Fibroblast of skin of left biceps (primary cell): ENCODE measurements at regions not wholly inside any gene's neighbourhood (a gene's known extent, or its start where the extent isn't known, plus 50 kb on each side); places are given as distances from the start of the nearest gene placed in this dataset.

Experiments
- DNase-seq, 2 experiments: peaks; one replicate each; pipeline ENCODE4 v3.0.0-alpha.2; 2013; ENCODE audit warnings: low read depth in 2 of 2

DNA sequence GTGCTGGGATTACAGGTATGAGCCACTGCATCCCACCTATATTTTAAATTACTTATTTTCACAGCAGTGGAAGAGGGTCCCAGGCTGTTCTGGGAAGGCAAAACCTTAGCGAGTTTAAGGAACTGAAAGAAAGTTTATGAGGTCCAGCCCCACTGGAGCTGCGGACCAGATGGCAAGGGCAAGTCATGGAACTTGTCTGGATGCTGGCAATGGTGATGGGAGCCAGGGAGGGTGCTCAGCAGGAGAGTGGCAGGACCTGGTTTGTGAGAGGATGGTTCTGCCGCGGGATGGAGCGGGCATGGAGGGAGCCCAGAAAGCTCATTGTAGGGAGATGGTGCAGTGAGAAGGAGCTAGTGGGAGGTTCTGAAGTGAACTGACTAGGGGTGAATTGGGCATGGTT, 50.6 kb upstream of the SLC45A1 start:
- DNase-seq = no peak

DNA sequence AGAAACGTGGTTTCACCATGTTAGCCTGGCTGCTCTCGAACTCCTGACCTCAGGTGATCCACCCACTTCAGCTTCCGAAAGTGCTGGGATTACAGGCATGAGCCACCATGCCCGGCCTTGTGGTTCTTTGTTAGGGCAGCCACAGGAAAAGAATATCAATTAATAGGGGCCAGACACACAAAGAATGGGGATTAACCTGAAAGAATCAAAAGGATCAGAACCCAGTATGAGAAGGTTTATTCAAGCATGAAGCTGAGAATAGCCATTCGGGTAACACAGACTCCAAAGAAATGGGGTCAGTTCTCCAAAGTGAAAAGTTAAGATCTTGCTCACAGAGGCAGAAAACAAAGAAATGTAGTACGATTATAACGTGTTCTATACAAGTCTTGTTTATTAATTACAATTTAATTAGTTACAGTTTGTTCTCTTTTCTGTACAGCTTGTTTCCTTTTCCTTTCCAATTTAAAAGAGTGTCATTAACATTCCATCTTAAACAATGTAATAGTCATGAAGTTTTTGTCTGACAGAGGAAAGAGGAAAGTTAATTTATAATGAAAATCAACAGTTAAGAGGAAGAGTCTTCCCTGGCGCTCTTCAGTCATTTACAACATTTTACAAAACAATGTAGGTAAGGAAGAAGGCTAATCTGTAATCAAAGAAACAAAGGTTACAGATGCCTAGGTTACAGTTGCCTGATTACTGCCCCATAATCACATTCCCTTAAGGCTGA, 51.3 kb upstream of the SLC45A1 start:
- DNase-seq = no peak

- no peak for DNase-seq
These were observed 54.1 kb upstream of the SLC45A1 start for GRCh38 chr1:8263791-8264190.

GRCh38 chr1:8261398-8261762, 56.5 kb upstream of the SLC45A1 start:
- no peak for DNase-seq

DNA sequence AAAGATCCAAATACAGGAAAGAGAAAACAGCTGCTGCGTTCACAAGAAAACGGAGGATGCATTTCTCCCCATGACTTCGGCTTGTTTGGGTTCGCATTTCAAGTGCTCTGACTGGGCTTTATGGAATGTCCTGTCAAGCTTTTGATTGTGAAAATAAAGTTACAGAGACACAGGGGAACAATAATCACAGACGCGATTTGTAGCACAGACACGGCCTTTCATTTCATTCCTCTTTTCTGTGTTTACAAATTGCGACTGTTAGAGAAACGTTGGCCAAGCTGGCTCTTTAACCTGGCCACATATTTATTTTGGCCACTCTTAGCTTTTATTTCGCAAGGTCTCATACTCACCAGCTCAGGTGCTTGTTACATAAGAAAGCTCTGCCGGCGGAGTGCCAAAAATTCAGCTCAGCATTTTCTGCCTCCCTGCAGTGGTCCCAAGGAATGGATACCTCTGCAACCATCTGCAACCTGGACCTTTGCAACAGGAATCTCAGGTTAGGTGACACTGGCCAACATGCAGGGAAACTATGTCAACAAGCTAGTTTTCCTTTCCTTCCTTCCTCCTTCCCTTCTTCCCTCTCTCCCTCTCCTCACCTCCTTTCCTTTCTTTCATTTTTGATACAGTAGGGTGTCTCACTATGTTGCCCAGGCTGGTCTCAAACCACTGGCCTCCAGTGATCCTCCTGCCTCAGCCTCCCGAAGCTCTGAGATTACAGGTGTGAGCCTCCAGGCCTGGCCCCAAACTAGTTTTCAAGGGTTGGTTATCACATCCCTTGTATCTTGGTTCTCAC, 58.2 kb upstream of the SLC45A1 start:
- peak in 1 of 2 experiments; percentile 19 for DNase-seq

DNA sequence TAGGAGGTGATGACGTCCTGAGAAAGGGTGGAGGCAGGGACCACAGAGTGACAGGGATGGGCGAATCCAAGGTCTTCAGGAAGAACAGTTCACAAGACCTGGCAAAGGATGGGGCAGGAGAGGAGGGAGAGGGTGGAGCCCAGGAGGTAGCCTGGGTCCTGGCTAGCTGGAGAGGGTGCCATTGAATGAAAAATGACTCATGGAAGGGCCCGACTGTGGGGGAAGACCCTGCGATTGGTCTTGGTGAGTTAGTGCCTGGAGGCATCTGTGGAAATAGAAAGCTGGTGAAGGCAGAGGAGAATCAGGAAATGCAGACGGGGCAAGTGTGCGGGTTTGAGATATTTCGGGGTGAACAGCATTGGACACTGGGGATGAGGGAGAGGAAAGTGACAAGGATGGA, 60.3 kb upstream of the SLC45A1 start:
- DNase-seq = no peak

- DNase-seq = no peak
These were observed 61.6 kb upstream of the SLC45A1 start for GRCh38 chr1:8256321-8256720.

- DNase-seq = no peak
These were observed 62.2 kb upstream of the SLC45A1 start for GRCh38 chr1:8255712-8256111.

- no peak for DNase-seq
These were observed 65.5 kb upstream of the SLC45A1 start for GRCh38 chr1:8252266-8252951.

GRCh38 chr1:8251635-8252034, 66.3 kb upstream of the SLC45A1 start:
- DNase-seq = no peak

GRCh38 chr1:8249838-8250237, 68.1 kb upstream of the SLC45A1 start:
- no peak for DNase-seq

DNA sequence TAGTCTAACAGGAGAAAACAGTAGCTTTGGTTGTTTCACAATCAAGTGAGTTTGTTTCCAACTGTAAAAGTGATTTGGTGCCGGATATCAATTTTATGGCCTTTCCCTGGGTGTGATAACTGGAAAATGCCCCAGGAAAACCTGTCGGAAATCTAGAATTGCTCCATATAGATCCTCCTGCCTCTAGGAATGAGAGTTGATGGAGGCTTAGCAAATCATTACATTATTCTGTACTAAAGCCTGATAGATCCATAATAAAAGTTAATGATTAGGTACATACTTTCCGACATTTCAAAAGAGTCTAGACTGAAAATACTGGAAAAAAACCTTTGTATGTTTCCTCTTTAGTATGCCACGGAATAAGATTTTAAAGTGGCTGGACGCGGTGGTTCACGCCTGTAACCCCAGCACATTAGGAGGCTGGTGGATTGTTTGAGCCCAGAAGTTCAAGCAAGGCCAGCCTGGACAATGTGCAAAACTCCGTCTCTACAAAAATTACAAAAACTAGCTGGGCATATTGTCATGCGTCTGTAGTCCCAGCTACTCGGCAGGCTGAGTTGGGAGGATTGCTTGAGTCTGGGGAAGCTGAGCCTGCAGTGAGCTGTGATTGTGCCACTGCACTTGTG, 70.0 kb upstream of the SLC45A1 start:
- DNase-seq = no peak

GRCh38 chr1:8244304-8244703, 73.6 kb upstream of the SLC45A1 start:
- DNase-seq = no peak

GRCh38 chr1:8242498-8242897, 75.4 kb upstream of the SLC45A1 start:
- no peak for DNase-seq

GRCh38 chr1:8241417-8242014, 76.4 kb upstream of the SLC45A1 start:
- no peak for DNase-seq

- DNase-seq = no peak
These were observed 78.4 kb upstream of the SLC45A1 start for GRCh38 chr1:8239306-8240023.

- no peak for DNase-seq
These were observed 78.9 kb upstream of the SLC45A1 start for GRCh38 chr1:8239039-8239305.

DNA sequence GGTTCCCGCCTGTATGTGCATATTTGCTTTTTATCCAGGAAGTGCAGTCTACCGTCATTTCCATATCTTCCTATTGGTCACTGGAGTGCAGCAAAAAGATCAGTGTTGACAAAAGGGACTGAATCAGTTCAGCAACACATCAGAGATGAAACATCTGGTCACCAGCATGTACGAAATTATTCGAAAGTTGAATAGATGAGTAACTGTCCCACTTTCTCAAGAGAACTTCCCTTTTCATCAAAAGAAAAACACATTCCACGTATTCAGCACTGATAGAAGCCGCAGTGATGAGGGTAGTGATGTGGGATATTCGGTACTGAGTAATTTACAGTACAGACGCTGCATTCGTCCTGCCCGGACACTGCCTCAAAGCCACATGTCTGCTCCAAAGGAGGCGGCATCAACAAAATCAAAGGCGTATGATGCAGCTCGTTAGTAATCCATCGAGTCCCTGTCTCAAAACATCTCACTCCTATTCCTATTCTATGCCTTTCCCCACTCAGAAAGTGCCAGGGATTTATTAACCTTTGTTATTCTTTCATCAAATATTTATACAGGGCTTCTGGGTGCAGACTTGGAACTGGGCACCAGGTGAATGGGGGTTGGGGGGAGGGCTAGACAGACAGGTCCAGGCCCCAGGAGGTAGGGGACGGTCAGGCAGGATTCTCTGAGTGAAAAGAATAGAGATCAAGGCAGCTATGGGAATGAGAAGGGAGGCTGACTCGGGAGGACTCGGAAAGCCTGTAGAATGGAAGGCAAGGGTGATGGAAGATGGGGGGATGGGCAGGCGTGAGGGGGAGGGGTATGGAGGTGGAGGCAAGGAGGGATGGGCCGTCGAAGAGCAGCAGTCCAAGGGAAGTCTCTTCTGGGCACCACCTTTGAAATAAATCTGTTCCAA, 79.5 kb upstream of the SLC45A1 start:
- DNase-seq = peak; percentile 77 to 79

GRCh38 chr1:8232036-8232757, 85.7 kb upstream of the SLC45A1 start:
- DNase-seq = no peak

- DNase-seq = no peak
These were observed 87.7 kb upstream of the SLC45A1 start for GRCh38 chr1:8230292-8230621.
